ENCODE measurements at regions not wholly inside any gene's neighbourhood (a gene's known extent, or its start where the extent isn't known, plus 50 kb on each side); places are given as distances from the start of the nearest gene placed in this dataset.

- ChIA-PET POLR2A (no interaction called here), CTCF (interaction anchor here (0.8 to 1.5 kb wide), 3 partner anchors 20 to 394 kb away, joined by 3 read pairs; no protein-coding TSS in a partner anchor)
- no peak overlapping the region for H3K4me3 ChIP-seq (ENCODE audit: low read depth, low read length)
- TF ChIP-seq CTCF (IDR thresholded peaks at IDR 0.05; ENCODE audit: insufficient read depth, low read depth, low read length), result no peak
- H3K27me3 ChIP-seq (ENCODE audit: control insufficient read depth, insufficient read depth, low read length), result no peaks in the 10 kb centered on the region
- no peaks in the 10 kb centered on the region for H3K36me3 ChIP-seq (ENCODE audit: control insufficient read depth, insufficient read depth, low read length)
- DNase-seq (ENCODE audit: low read depth), result no peak
Measured at GRCh38 chr16:85324488-85324887, 212.2 kb upstream of the CIBAR2 start.

- Histone ChIP-seq H3K4me3 (ENCODE audit: low read depth, low read length) (no peak overlapping the region), H3K27me3 (ENCODE audit: control insufficient read depth, insufficient read depth, low read length) (no peaks in the 10 kb centered on the region), H3K36me3 (ENCODE audit: control insufficient read depth, insufficient read depth, low read length) (no peaks in the 10 kb centered on the region)
- POLR2A ChIA-PET, result no interaction called here
- TF ChIP-seq CTCF (IDR thresholded peaks at IDR 0.05; ENCODE audit: insufficient read depth, low read depth, low read length), result no peak
- DNase-seq (ENCODE audit: low read depth), result no peak
- CTCF ChIA-PET, result interaction anchor here (0.6 kb wide), 1 partner anchor 527 kb away, joined by 4 read pairs; no protein-coding TSS in a partner anchor
Measured at GRCh38 chr16:85326113-85326793, 214.0 kb upstream of the CIBAR2 start.

- DNase-seq (ENCODE audit: low read depth), result no peak
- ChIA-PET CTCF (no interaction called here), POLR2A (no interaction called here)
- Histone ChIP-seq H3K27me3 (ENCODE audit: control insufficient read depth, insufficient read depth, low read length) (no peaks in the 10 kb centered on the region), H3K36me3 (ENCODE audit: control insufficient read depth, insufficient read depth, low read length) (no peaks in the 10 kb centered on the region), H3K4me3 (ENCODE audit: low read depth, low read length) (no peak overlapping the region)
- TF ChIP-seq CTCF (IDR thresholded peaks at IDR 0.05; ENCODE audit: insufficient read depth, low read depth, low read length), result no peak
Measured at GRCh38 chr16:85326794-85327181, 214.5 kb upstream of the CIBAR2 start.

- Histone ChIP-seq H3K4me3 (ENCODE audit: low read depth, low read length) (no peak overlapping the region), H3K36me3 (ENCODE audit: control insufficient read depth, insufficient read depth, low read length) (0 out of 2 replicates have a peak, but pooled peaks cover 1% of the 10 kb centered on the region), H3K27me3 (ENCODE audit: control insufficient read depth, insufficient read depth, low read length) (no peaks in the 10 kb centered on the region)
- no peak for TF ChIP-seq CTCF (IDR thresholded peaks at IDR 0.05; ENCODE audit: insufficient read depth, low read depth, low read length)
- POLR2A ChIA-PET, result no interaction called here
- CTCF ChIA-PET, result no interaction called here
- no peak for DNase-seq (ENCODE audit: low read depth)
Measured at GRCh38 chr16:85327731-85328675, 215.7 kb upstream of the CIBAR2 start.

GRCh38 chr16:85328676-85329058, 216.4 kb upstream of the CIBAR2 start:
- TF ChIP-seq CTCF (IDR thresholded peaks at IDR 0.05; ENCODE audit: insufficient read depth, low read depth, low read length), result no peak
- CTCF ChIA-PET, result no interaction called here
- Histone ChIP-seq H3K36me3 (ENCODE audit: control insufficient read depth, insufficient read depth, low read length) (0 out of 2 replicates have a peak, but pooled peaks cover 1% of the 10 kb centered on the region), H3K4me3 (ENCODE audit: low read depth, low read length) (no peak overlapping the region), H3K27me3 (ENCODE audit: control insufficient read depth, insufficient read depth, low read length) (no peaks in the 10 kb centered on the region)
- POLR2A ChIA-PET, result no interaction called here
- DNase-seq (ENCODE audit: low read depth), result no peak

Measured in BJ (cell line).